ENCODE measurements at regions not wholly inside any gene's neighbourhood (a gene's known extent, or its start where the extent isn't known, plus 50 kb on each side); places are given as distances from the start of the nearest gene placed in this dataset.
"Not testable (repeated sequence)": the region's sequence is repeated elsewhere in the genome, so short reads cannot be mapped to it uniquely, and the experiment has no call there.

GRCh38 chr15:96147267-96147666, 183.2 kb upstream of the NR2F2 start:
- H3K4me1 Mint-ChIP-seq (ENCODE audit: low read depth), result no peaks in the 10 kb centered on the region

DNA sequence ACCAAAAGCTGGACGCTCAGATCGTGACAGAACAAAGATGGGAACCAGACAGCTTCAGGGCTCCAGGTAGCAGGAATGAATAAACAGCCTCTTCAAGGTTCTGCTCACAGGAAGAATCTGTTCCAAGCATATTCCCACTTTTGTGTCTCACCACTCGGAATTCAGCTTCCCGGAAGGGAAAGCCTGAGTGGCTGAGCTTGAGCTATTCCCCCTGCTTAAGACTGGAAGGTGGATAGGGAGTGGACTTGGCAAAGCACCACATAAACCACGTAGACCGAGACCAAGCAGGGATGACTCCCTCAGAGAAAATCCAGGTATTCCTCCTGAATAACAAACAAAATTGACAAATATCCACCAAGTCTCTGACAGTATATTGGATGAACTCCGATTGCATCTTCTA, 180.2 kb upstream of the NR2F2 start:
- no peak for DNase-seq (ENCODE audit: low spot score)
- Mint-ChIP-seq H3K4me1 (ENCODE audit: low read depth) (no peaks in the 10 kb centered on the region), H3K27me3 (ENCODE audit: low read depth) (no peaks in the 10 kb centered on the region), H3K9me3 (no peaks in the 10 kb centered on the region), H3K4me3 (no peak overlapping the region), H3K27ac (no peak overlapping the region), H3K36me3 (ENCODE audit: low read depth) (no peaks in the 10 kb centered on the region)

More at GRCh38 chr15:96147267-96147666, 183.2 kb upstream of the NR2F2 start:
- no peak for DNase-seq (ENCODE audit: low spot score)
- H3K9me3 Mint-ChIP-seq, result peaks cover 3% of the 10 kb centered on the region
- H3K36me3 Mint-ChIP-seq (ENCODE audit: low read depth), result no peaks in the 10 kb centered on the region
- H3K27me3 Mint-ChIP-seq (ENCODE audit: low read depth), result no peaks in the 10 kb centered on the region
- no peak overlapping the region for H3K4me3 Mint-ChIP-seq
- H3K27ac Mint-ChIP-seq, result no peak overlapping the region

DNA sequence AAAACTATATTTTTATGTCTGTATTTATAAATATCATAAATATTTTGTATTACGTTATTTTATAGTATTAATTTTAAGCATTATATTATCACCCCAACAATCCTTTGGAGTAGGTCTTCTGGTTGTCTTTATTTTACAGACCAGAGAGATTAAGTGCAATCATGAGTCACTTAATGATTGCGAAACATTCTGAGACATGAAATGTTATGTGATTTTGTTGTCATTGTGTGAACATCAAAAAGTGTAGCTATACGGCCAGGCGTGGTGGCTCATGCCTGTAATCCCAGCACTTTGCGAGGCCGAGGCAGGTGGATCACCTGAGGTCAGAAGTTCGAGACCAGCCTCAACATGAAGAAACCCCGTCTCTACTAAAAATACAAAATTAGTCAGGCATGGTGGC, 178.8 kb upstream of the NR2F2 start:
- not testable (repeated sequence) for DNase-seq (ENCODE audit: low spot score); H3K9me3 Mint-ChIP-seq; H3K4me1 Mint-ChIP-seq (ENCODE audit: low read depth); H3K27me3 Mint-ChIP-seq (ENCODE audit: low read depth); H3K27ac Mint-ChIP-seq; H3K36me3 Mint-ChIP-seq (ENCODE audit: low read depth); H3K4me3 Mint-ChIP-seq

DNA sequence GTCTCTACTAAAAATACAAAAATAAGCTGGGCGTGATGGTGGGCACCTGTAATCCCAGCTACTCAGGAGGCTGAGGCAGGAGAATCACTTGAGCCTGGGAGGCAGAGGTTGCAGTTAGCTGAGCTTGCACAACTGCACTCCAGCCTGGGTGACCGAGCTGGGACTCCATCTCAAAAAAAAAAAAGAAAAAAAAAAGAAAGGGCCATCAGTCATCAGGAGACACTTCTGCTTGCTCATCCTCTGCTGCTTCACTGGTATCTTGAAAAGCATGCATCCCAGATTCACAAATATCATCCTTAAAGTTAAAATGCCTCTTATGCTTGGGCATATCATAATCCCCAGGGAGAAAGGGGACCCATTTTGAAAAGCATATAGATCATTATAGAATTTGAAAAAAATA, 176.6 kb upstream of the NR2F2 start:
- Mint-ChIP-seq H3K4me1 (ENCODE audit: low read depth) (no peaks in the 10 kb centered on the region), H3K9me3 (no peaks in the 10 kb centered on the region), H3K27me3 (ENCODE audit: low read depth) (no peaks in the 10 kb centered on the region), H3K4me3 (no peak overlapping the region), H3K36me3 (ENCODE audit: low read depth) (no peaks in the 10 kb centered on the region), H3K27ac (no peak overlapping the region)
- no peak for DNase-seq (ENCODE audit: low spot score)

DNA sequence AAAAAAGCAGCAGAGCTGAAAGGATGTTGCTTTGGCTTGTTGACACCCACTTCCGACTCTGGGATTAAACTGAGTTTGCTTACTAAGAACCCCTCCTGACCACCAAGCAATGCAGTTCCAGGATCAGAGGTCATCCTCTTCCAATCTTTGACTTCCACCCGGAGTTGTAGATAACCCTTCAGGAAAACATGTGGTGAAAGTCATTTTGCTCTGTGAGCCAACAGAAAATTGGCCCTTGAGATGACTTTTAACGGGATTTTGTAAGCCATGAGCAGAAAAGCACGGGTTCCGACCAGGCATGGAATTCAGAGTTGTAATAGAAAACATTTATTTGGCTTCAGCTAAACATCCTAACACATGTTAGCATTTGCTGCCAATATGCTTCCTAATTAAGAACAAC, 171.6 kb upstream of the NR2F2 start:
- DNase-seq (ENCODE audit: low spot score), result no peak
- Mint-ChIP-seq H3K27ac (no peak overlapping the region), H3K36me3 (ENCODE audit: low read depth) (no peaks in the 10 kb centered on the region), H3K27me3 (ENCODE audit: low read depth) (no peaks in the 10 kb centered on the region), H3K9me3 (no peaks in the 10 kb centered on the region), H3K4me1 (ENCODE audit: low read depth) (no peaks in the 10 kb centered on the region), H3K4me3 (no peak overlapping the region)

- DNase-seq (ENCODE audit: low spot score), result no peak
- Mint-ChIP-seq H3K36me3 (ENCODE audit: low read depth) (no peaks in the 10 kb centered on the region), H3K27ac (no peak overlapping the region), H3K4me3 (no peak overlapping the region), H3K9me3 (no peaks in the 10 kb centered on the region), H3K4me1 (ENCODE audit: low read depth) (no peaks in the 10 kb centered on the region), H3K27me3 (ENCODE audit: low read depth) (no peaks in the 10 kb centered on the region)
These were observed 170.2 kb upstream of the NR2F2 start for GRCh38 chr15:96160269-96160668.

DNA sequence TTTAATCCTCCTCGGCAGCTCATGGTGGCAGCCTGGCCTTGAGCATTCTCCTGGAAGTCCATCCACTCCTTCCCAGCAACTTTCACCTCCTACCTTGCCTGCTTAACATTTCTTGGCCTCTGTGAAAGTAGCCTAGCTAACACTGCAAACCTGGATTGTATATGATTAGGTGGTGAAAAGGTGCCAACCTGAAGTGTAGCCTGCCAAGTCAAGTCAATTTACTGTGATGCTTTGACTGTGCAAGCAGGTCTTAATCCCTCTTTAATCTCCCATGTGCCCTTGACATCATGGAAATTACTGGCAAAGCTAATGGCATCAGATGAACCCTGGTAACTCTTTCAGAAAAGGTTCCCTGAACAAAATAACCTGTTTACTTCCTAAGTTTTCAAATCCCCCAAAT, 169.7 kb upstream of the NR2F2 start:
- no peak overlapping the region for H3K27ac Mint-ChIP-seq
- no peak for DNase-seq (ENCODE audit: low spot score)
- no peak overlapping the region for H3K4me3 Mint-ChIP-seq
- H3K4me1 Mint-ChIP-seq (ENCODE audit: low read depth), result no peaks in the 10 kb centered on the region
- H3K27me3 Mint-ChIP-seq (ENCODE audit: low read depth), result no peaks in the 10 kb centered on the region
- no peaks in the 10 kb centered on the region for H3K36me3 Mint-ChIP-seq (ENCODE audit: low read depth)
- no peaks in the 10 kb centered on the region for H3K9me3 Mint-ChIP-seq

DNA sequence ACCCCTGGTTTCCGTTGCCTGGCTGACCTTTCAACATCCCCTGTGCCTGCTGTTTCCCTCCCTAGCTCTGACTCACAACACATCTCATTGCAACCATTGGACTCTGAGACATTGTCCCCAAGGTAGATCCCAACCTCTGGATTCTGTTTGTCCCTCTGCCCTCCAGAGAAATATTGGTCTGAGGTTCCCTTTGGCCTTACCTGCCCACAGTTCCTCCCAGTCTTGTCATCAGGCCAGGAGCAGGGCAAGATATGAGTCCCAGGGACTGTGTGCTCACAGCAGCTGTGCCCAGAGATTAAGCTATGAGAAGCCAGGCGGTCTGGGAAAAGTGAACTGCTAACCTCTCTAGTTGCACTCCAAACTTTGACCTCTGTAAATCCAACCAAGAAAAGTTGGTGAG, 168.2 kb upstream of the NR2F2 start:
- Mint-ChIP-seq H3K4me3 (no peak overlapping the region), H3K36me3 (ENCODE audit: low read depth) (no peaks in the 10 kb centered on the region), H3K27ac (no peak overlapping the region), H3K9me3 (no peaks in the 10 kb centered on the region), H3K27me3 (ENCODE audit: low read depth) (no peaks in the 10 kb centered on the region), H3K4me1 (ENCODE audit: low read depth) (no peaks in the 10 kb centered on the region)
- DNase-seq (ENCODE audit: low spot score), result no peak

DNA sequence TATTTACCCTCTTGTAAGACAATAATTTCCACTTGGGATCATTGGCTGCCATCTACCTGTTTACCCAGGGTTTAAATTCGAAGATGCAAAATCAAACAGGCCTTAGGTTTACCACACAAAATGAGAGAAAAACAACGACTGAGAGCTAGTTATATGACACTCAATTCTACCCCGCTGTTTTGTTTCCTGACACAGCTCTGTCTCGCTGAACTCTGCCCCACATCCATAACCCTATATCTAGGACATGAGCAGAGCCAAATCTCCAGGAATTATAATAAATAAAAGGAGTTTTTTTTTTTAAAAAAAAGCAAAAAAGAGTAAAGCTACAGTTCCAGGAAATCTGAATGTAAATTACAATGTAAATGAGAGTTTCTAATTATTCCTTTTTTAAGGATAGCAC, 165.4 kb upstream of the NR2F2 start:
- Mint-ChIP-seq H3K27ac (no peak overlapping the region), H3K9me3 (no peaks in the 10 kb centered on the region), H3K36me3 (ENCODE audit: low read depth) (no peaks in the 10 kb centered on the region), H3K4me3 (no peak overlapping the region), H3K4me1 (ENCODE audit: low read depth) (no peaks in the 10 kb centered on the region), H3K27me3 (ENCODE audit: low read depth) (no peaks in the 10 kb centered on the region)
- DNase-seq (ENCODE audit: low spot score), result no peak

GRCh38 chr15:96165775-96166174, 164.7 kb upstream of the NR2F2 start:
- no peaks in the 10 kb centered on the region for H3K9me3 Mint-ChIP-seq
- no peak overlapping the region for H3K27ac Mint-ChIP-seq
- no peak for DNase-seq (ENCODE audit: low spot score)
- no peaks in the 10 kb centered on the region for H3K36me3 Mint-ChIP-seq (ENCODE audit: low read depth)
- no peak overlapping the region for H3K4me3 Mint-ChIP-seq
- H3K4me1 Mint-ChIP-seq (ENCODE audit: low read depth), result no peaks in the 10 kb centered on the region
- no peaks in the 10 kb centered on the region for H3K27me3 Mint-ChIP-seq (ENCODE audit: low read depth)

DNA sequence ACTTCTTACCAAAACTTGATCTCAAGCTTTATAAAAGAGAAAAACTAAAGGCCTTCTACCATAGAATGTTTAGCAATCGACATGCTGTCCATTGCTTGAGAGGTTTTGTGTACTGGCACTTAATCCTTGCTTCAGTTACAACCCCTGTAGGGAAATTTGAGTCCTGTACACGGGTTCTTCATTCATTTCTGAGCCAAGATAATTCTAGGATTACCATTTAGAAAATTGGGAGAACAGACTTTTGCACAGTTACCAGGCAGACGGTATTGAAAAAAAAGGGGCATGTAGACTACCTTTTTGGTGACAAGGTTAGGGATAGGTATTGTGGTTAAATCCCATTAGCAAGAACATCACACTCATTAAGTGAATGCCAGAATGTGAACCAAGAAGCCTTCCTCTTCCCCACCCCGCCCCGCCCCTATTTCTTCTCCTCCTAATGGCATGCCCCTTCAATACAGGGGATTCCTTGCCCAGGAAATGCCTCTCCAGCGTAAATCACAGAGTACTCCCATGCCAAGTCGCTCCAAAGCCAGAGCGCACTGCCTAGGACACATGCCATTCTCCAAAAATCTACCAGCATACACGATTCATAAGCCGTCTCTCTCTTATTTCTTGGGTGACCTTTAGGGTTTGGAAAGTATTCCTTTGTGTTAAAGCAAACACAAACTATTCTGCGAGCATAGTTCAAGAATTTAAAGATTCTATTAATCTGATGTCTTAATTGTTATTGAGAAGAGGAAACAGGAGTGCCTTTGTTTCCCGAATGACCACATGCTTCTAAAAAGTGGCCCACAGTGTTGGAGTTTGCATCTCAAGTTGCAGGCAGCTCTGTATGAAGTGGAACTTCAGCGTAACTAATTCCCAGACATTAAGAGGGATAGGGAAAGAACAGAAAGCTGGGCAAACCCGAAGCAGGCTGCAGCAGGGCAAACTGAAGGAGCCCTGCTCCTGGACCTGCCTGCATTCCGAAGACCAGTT, 164.0 kb upstream of the NR2F2 start:
- H3K9me3 Mint-ChIP-seq, result no peaks in the 10 kb centered on the region
- no peak overlapping the region for H3K4me3 Mint-ChIP-seq
- no peak for DNase-seq (ENCODE audit: low spot score)
- no peaks in the 10 kb centered on the region for H3K36me3 Mint-ChIP-seq (ENCODE audit: low read depth)
- H3K27ac Mint-ChIP-seq, result no peak overlapping the region
- no peaks in the 10 kb centered on the region for H3K4me1 Mint-ChIP-seq (ENCODE audit: low read depth)
- no peaks in the 10 kb centered on the region for H3K27me3 Mint-ChIP-seq (ENCODE audit: low read depth)

DNA sequence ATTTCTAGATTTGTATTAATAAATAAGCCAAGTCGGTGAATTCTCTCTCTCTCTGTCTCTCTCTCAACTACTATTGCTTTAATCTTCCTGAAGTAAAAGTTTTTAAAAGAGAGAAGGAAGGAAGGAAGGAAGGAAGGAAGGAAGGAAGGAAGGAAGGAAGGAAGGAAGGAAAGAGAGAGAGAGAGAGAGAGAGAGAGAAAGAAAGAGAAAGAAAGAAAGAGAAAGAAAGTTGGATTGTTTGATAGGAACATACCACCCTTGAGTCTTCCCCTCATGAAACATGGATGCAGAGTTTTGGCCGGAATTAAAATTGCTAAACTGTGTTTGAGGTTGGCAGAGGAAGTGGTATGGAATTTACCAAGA, 159.9 kb upstream of the NR2F2 start:
- not testable (repeated sequence) for H3K27ac Mint-ChIP-seq; H3K36me3 Mint-ChIP-seq (ENCODE audit: low read depth); H3K4me1 Mint-ChIP-seq (ENCODE audit: low read depth); H3K27me3 Mint-ChIP-seq (ENCODE audit: low read depth); DNase-seq (ENCODE audit: low spot score); H3K9me3 Mint-ChIP-seq; H3K4me3 Mint-ChIP-seq

DNA sequence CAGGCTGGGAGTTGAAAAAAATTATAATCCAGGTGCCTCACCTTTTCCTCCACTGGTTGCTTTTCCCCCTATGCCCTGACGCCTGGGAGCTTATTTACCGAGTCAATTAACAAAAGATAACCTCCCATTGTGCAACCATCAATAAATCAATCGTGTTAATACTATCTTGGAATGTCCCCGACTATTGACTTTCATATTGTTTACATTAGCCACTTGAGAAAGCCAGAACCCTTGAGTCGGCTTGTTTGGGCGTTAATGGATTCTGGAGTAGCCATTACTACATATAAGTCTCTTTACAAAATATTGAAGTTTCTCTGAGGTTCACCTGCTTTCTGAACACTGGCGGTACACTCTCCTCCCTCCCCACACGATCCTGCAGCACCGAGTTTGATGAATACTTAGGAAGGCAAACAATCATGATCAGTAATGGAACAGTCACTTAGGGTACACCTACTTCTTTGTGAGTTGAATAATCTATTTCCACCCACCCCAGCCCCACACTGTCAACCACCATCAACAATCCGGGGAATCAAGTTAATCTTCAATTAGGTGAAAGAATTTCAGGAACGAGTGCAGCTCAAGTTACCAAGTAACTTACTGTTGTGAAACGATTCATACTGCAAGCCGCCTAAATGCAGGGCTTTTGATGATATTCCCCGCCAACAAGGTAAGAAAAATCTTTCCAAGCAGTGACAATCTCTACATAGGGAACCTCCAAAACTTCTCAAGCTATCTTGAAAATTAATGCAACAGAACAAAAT, 159.3 kb upstream of the NR2F2 start:
- no peak for DNase-seq (ENCODE audit: low spot score)
- Mint-ChIP-seq H3K4me3 (no peak overlapping the region), H3K4me1 (ENCODE audit: low read depth) (no peaks in the 10 kb centered on the region), H3K36me3 (ENCODE audit: low read depth) (no peaks in the 10 kb centered on the region), H3K27me3 (ENCODE audit: low read depth) (no peaks in the 10 kb centered on the region), H3K27ac (no peak overlapping the region), H3K9me3 (no peaks in the 10 kb centered on the region)

DNA sequence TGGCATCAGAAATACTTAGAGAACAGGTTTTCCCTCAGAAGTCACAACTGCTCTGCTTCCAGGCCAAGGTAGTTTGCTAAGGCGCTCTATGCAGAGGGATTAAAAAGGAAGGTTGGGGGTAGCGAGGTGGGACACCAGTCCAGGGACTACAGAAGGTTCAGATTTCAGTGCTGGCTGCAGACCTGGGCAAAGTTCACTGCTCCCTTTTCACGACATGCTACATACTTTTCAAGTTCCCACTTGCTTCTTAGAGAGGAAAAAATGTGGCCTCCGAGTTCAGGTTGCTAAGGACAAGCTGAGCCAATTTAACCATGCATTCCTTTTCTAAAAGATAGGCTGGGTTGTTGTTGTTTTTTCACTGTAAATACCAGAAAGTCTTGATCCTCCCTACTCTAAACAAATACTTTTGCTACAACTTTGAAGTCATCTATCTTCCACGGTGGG, 158.6 kb upstream of the NR2F2 start:
- DNase-seq (ENCODE audit: low spot score), result no peak
- Mint-ChIP-seq H3K27ac (no peak overlapping the region), H3K4me3 (no peak overlapping the region), H3K36me3 (ENCODE audit: low read depth) (no peaks in the 10 kb centered on the region), H3K9me3 (no peaks in the 10 kb centered on the region), H3K27me3 (ENCODE audit: low read depth) (no peaks in the 10 kb centered on the region), H3K4me1 (ENCODE audit: low read depth) (no peaks in the 10 kb centered on the region)
